Caco-2 (cell line): ENCODE measurements at regions not wholly inside any gene's neighbourhood (a gene's known extent, or its start where the extent isn't known, plus 50 kb on each side); places are given as distances from the start of the nearest gene placed in this dataset.

Source experiments
- BruUV-seq: library from RNA; stranded (reverse); fragments of 400-500 nt; replicated peaks from 2 replicates; lab custom pipeline; 2021; lab: Mats Ljungman, UMichigan
- CTCF ChIA-PET: fragments of 300-600 bp; sonication (Branson Sonifier 250); formaldehyde crosslinking; loops from one replicate; lab custom pipeline; 2022; ENCODE audit warnings: antibody characterized with exemption; lab: Charles Lee
- POLR2A ChIA-PET: fragments of 300-600 bp; sonication (Branson Sonifier 250); formaldehyde crosslinking; loops from one replicate; lab custom pipeline; 2022; ENCODE audit warnings: antibody characterized with exemption; lab: Charles Lee
- DNase-seq, 2 experiments: peaks; one replicate each; pipeline versions ENCODE4 v3.0.0 to v3.0.0-alpha.2; 2020 to 2022
- H3K27me3 ChIP-seq: replicated peaks from 2 replicates; pipeline ENCODE4 v1.6.0; 2011; ENCODE audit warnings: low read length; ENCODE audit not compliant: control insufficient read depth, insufficient read depth
- H3K36me3 ChIP-seq: 2 replicates; pipeline ENCODE4 v1.5.1; 2011; ENCODE audit warnings: low read length; ENCODE audit not compliant: control insufficient read depth, insufficient read depth
- H3K4me1 ChIP-seq: fragments of 250-450 bp; sonication (Bioruptor Pico); 2 replicates; pipeline ENCODE4 v1.5.1; 2020; ENCODE audit warnings: mild to moderate bottlenecking
- H3K4me3 ChIP-seq: 2 replicates; pipeline ENCODE4 v1.5.1; 2011; ENCODE audit warnings: low read depth, mild to moderate bottlenecking, control low read depth, low read length
- H3K9me3 ChIP-seq: fragments of 250-450 bp; sonication (Bioruptor Pico); 2 replicates; pipeline ENCODE4 v1.5.1; 2020; ENCODE audit warnings: mild to moderate bottlenecking, moderate library complexity
- H3K27ac Mint-ChIP-seq: one replicate; pipeline ENCODE4 v1.8.0; 2022; ENCODE audit warnings: mixed read lengths; ENCODE audit not compliant: unreplicated experiment
- H3K27me3 Mint-ChIP-seq: one replicate; pipeline ENCODE4 v1.8.0; 2022; ENCODE audit warnings: mixed read lengths; ENCODE audit not compliant: insufficient read depth, unreplicated experiment
- H3K36me3 Mint-ChIP-seq: one replicate; pipeline ENCODE4 v1.8.0; 2022; ENCODE audit warnings: mild to moderate bottlenecking, mixed read lengths; ENCODE audit not compliant: insufficient read depth, unreplicated experiment
- H3K4me1 Mint-ChIP-seq: one replicate; pipeline ENCODE4 v1.8.0; 2022; ENCODE audit warnings: low read depth, mixed read lengths; ENCODE audit not compliant: unreplicated experiment
- H3K4me3 Mint-ChIP-seq: one replicate; pipeline ENCODE4 v1.8.0; 2022; ENCODE audit warnings: mild to moderate bottlenecking, moderate library complexity, mixed read lengths; ENCODE audit not compliant: unreplicated experiment
- H3K9me3 Mint-ChIP-seq: one replicate; pipeline ENCODE4 v1.8.0; 2022; ENCODE audit warnings: mixed read lengths; ENCODE audit not compliant: unreplicated experiment
- intact Hi-C: fragments of 100-400 bp; cut with micrococcal nuclease; formaldehyde crosslinking; loops from one replicate; pipeline ENCODE4 v1.10.0; 2022; ENCODE audit not compliant: unreplicated experiment
- TF ChIP-seq, protein P1 (sequence below), 2 experiments: fragments of 200-600 bp in 1 of 2; IDR thresholded peaks; 1 replicate in 1 of 2; 2 replicates in 1 of 2; pipeline versions ENCODE4 v1.5.1 to v1.8.0; 2011 to 2022; ENCODE audit warnings: antibody characterized with exemption in 1 of 2, control low read depth in 1 of 2, inconsistent platforms in 1 of 2, low read depth in 1 of 2, low read length in 1 of 2, mild to moderate bottlenecking in 1 of 2, moderate library complexity in 1 of 2; ENCODE audit not compliant: insufficient read depth in 1 of 2, severe bottlenecking in 1 of 2, unreplicated experiment in 1 of 2

DNA sequence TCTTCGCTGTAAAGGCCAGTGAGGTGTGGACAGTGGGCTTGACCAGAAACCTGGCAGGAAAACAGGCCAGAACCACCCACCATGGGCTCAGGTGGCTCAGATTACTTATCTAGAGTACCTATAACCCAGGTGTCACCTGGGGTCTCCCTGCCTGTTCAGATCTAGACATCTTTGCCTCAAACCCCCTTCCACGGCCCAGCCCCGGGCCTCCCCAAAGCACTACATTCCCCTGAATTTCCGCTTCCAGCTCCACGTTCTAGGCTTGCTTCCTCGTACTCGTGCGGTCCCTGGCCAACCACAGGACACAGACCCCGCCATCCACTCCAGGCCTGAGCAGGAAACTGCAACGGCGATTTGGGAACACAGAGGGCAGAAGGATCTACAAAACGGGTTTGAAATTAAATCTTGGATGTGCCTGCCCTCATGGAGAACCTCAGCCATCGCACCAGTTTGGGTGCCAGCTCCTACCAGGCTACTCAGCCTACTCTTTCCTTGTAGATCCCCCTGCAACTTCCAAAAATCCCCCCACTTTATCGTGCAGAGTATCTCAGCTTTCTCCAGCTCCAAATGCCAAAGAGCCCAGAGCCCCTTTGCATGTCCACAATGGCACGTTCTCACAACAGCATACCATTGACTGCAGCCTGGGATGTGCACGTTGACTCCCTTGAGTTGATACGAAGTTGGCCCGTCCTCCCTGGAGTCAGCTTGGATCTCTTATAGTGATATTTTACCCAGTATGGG is 62.7 kb upstream of the CACUL1 start:
- BruUV-seq, result no TSS peak
- Histone ChIP-seq H3K27me3 (no peaks in the 10 kb centered on the region), H3K4me3 (no peak overlapping the region), H3K4me1 (no peaks in the 10 kb centered on the region), H3K36me3 (no peaks in the 10 kb centered on the region), H3K9me3 (no peaks in the 10 kb centered on the region)
- H3K9me3 Mint-ChIP-seq, result no peaks in the 10 kb centered on the region
- no peak overlapping the region for H3K4me3 Mint-ChIP-seq
- DNase-seq, result no peak
- no peaks in the 10 kb centered on the region for H3K36me3 Mint-ChIP-seq
- intact Hi-C loops, result no loop called here
- TF ChIP-seq, protein P1, sequence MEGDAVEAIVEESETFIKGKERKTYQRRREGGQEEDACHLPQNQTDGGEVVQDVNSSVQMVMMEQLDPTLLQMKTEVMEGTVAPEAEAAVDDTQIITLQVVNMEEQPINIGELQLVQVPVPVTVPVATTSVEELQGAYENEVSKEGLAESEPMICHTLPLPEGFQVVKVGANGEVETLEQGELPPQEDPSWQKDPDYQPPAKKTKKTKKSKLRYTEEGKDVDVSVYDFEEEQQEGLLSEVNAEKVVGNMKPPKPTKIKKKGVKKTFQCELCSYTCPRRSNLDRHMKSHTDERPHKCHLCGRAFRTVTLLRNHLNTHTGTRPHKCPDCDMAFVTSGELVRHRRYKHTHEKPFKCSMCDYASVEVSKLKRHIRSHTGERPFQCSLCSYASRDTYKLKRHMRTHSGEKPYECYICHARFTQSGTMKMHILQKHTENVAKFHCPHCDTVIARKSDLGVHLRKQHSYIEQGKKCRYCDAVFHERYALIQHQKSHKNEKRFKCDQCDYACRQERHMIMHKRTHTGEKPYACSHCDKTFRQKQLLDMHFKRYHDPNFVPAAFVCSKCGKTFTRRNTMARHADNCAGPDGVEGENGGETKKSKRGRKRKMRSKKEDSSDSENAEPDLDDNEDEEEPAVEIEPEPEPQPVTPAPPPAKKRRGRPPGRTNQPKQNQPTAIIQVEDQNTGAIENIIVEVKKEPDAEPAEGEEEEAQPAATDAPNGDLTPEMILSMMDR (IDR thresholded peaks at IDR 0.05; ENCODE audit: insufficient read depth in 1 of 2, low read depth in 1 of 2, low read length in 1 of 2, severe bottlenecking in 1 of 2, unreplicated experiment in 1 of 2), result no peak
- no peak overlapping the region for H3K27ac Mint-ChIP-seq
- peaks cover 14% of the 10 kb centered on the region for H3K27me3 Mint-ChIP-seq
- ChIA-PET CTCF (no interaction called here), POLR2A (no interaction called here)
- no peaks in the 10 kb centered on the region for H3K4me1 Mint-ChIP-seq

DNA sequence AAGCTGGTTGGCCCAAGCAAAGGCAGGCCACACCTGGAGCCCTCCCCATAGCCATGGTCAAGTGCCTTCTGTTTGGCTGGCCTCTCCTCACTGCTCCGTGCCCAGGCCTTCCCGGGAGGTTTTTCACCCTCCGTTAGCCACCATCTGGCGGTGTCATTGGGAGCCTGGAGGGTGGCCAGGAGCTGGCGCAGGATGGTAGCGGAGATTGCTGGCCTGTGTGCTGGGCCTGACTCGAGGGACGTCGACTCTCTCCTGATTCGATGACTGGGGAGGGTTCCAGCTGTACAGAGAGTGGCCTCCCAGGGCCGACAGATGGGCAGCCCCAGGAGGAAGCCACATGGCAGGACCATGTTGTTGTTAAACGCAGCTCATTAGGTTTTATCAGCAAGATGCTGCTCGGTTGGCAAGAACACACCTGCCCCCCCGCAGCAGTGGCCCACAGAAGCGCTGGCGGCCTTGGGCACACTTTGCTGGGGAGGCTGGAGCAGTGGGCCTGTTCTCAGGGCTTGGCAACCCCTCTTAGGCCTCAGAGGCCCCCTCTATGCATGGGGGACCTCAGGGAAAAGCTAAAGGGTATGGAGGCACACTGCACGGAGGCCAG is 64.0 kb upstream of the CACUL1 start:
- CTCF ChIA-PET, result no interaction called here

DNA sequence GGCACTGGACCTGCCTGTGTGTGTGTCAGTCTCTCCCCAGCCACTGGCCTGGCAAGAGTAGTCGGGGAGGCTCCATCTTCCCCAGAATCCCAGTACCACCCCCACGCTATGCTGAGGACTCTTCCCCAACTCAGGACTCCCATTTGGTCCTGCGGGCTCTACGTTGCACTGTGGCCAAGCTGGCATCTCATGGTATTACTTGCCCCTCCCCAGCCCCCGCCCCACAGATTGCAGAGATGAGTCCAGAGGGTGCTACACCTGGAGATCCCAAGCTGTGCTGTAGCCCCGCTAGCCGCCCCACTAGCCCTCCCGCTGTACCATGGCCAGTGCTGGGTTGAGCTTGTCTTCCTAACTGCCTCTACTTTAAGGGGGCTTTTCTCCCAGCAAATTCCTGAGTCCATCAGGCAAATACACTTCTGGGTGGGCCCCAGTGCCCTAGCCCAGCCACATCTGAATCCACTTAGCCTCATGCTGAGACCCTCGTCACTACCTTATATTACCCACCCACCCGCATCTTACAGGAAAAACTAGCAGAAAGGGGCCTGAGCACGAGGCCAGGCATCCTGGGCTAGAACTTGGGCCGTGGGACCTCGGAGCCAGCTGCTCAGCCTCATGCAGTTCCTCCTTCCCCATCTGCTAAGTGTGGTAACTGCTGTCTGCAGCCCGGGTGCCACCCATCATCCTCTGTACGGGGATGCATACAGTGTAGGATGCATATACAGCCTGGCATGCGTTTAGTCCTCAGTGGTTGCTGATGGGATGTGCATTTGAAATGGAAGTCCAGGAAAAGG is 65.8 kb upstream of the CACUL1 start:
- Mint-ChIP-seq H3K27ac (no peak overlapping the region), H3K27me3 (peaks cover 10% of the 10 kb centered on the region), H3K4me1 (no peaks in the 10 kb centered on the region), H3K36me3 (no peaks in the 10 kb centered on the region), H3K4me3 (no peak overlapping the region), H3K9me3 (no peaks in the 10 kb centered on the region)
- DNase-seq, result no peak
- Histone ChIP-seq H3K36me3 (no peaks in the 10 kb centered on the region), H3K9me3 (no peaks in the 10 kb centered on the region), H3K4me3 (no peak overlapping the region), H3K27me3 (no peaks in the 10 kb centered on the region), H3K4me1 (no peaks in the 10 kb centered on the region)
- BruUV-seq, result no TSS peak
- POLR2A ChIA-PET, result no interaction called here
- CTCF ChIA-PET, result no interaction called here
- intact Hi-C loops, result no loop called here
- TF ChIP-seq, protein P1 (IDR thresholded peaks at IDR 0.05; ENCODE audit: insufficient read depth in 1 of 2, low read depth in 1 of 2, low read length in 1 of 2, severe bottlenecking in 1 of 2, unreplicated experiment in 1 of 2), result no peak

More for the DNA sequence above, 64.0 kb upstream of the CACUL1 start:
- peaks cover 14% of the 10 kb centered on the region for H3K27me3 Mint-ChIP-seq
- TF ChIP-seq, protein P1 (IDR thresholded peaks at IDR 0.05; ENCODE audit: insufficient read depth in 1 of 2, low read depth in 1 of 2, low read length in 1 of 2, severe bottlenecking in 1 of 2, unreplicated experiment in 1 of 2), result no peak
- no peak overlapping the region for H3K4me3 ChIP-seq
- no peaks in the 10 kb centered on the region for H3K27me3 ChIP-seq
- BruUV-seq, result no TSS peak
- H3K9me3 Mint-ChIP-seq, result no peaks in the 10 kb centered on the region
- H3K36me3 Mint-ChIP-seq, result no peaks in the 10 kb centered on the region
- intact Hi-C loops, result no loop called here
- H3K4me1 ChIP-seq, result no peaks in the 10 kb centered on the region
- H3K9me3 ChIP-seq, result no peaks in the 10 kb centered on the region
- H3K36me3 ChIP-seq, result no peaks in the 10 kb centered on the region
- no peaks in the 10 kb centered on the region for H3K4me1 Mint-ChIP-seq
- no peak overlapping the region for H3K27ac Mint-ChIP-seq
- H3K4me3 Mint-ChIP-seq, result no peak overlapping the region
- no peak for DNase-seq
- POLR2A ChIA-PET, result no interaction called here
